Esophagus muscularis mucosa (tissue), 4 donors: ENCODE measurements at regions not wholly inside any gene's neighbourhood (a gene's known extent, or its start where the extent isn't known, plus 50 kb on each side); places are given as distances from the start of the nearest gene placed in this dataset.
"Not testable (repeated sequence)": the region's sequence is repeated elsewhere in the genome, so short reads cannot be mapped to it uniquely, and the experiment has no call there.

Experiments used
- DNase-seq: peaks from one replicate; pipeline ENCODE4 v3.0.0-alpha.2; 2017; ENCODE audit errors: extremely low spot score
- H3K27ac ChIP-seq, 4 donors: fragments of 200-600 bp; sonication (generic); replicated peaks in 1 of 4; 1 replicate in 3 of 4; 2 replicates in 1 of 4; pipeline ENCODE4 v1.5.1; 2016 to 2019; ENCODE audit warnings: mild to moderate bottlenecking in 1 of 4
- H3K27me3 ChIP-seq, 4 donors: fragments of 200-600 bp; sonication (generic); one replicate each; pipeline versions ENCODE4 v1.5.1 to v1.6.0; 2016 to 2019
- H3K36me3 ChIP-seq, 4 donors: fragments of 200-600 bp; sonication (generic); one replicate each; pipeline ENCODE4 v1.5.1; 2016 to 2019
- H3K4me1 ChIP-seq, 4 donors: fragments of 200-600 bp; sonication (generic); one replicate each; pipeline ENCODE4 v1.5.1; 2016 to 2019
- H3K4me3 ChIP-seq, 4 donors: fragments of 200-600 bp; sonication (generic); 1 replicate in 2 of 4; 2 replicates in 2 of 4; pipeline ENCODE4 v1.5.1; 2016 to 2019; ENCODE audit warnings: mild to moderate bottlenecking in 4 of 4, moderate library complexity in 1 of 4
- H3K9me3 ChIP-seq, 4 donors: fragments of 200-600 bp; sonication (generic); 1 replicate in 3 of 4; 2 replicates in 1 of 4; pipeline ENCODE4 v1.5.1; 2016 to 2019
- EP300 ChIP-seq: sonication (generic); formaldehyde crosslinking; IDR thresholded peaks from one replicate; pipeline ENCODE4 v1.6.1; 2017; ENCODE audit warnings: antibody characterized with exemption
- POLR2A ChIP-seq: fragments of 450-650 bp; IDR thresholded peaks from one replicate; pipeline ENCODE4 v1.6.1; 2017; ENCODE audit warnings: antibody characterized with exemption, moderate library complexity, mild to moderate bottlenecking, low read depth
- POLR2AphosphoS5 ChIP-seq, 2 donors: sonication (generic); formaldehyde crosslinking; IDR thresholded peaks; one replicate each; pipeline ENCODE4 v1.6.1; 2017; ENCODE audit warnings: antibody characterized with exemption in 2 of 2
- WGBS: methylation state at CpG from one replicate; pipeline ENCODE4 v1.1.5; 2018; 5-methylcytosine and 5-hydroxymethylcytosine counted together
- intact Hi-C: fragments of 100-400 bp; cut with DNase I; formaldehyde crosslinking; loops from one replicate; pipeline ENCODE4 v1.15.1; 2023
- TF ChIP-seq, protein P1 (sequence below), 3 experiments: fragments of 200-600 bp in 2 of 3; fragments of 450-650 bp in 1 of 3; sonication (generic) in 2 of 3; IDR thresholded peaks; one replicate each; pipeline ENCODE4 v1.5.1; 2017 to 2019; ENCODE audit warnings: antibody characterized with exemption in 3 of 3, mild to moderate bottlenecking in 2 of 3, moderate library complexity in 1 of 3

DNA sequence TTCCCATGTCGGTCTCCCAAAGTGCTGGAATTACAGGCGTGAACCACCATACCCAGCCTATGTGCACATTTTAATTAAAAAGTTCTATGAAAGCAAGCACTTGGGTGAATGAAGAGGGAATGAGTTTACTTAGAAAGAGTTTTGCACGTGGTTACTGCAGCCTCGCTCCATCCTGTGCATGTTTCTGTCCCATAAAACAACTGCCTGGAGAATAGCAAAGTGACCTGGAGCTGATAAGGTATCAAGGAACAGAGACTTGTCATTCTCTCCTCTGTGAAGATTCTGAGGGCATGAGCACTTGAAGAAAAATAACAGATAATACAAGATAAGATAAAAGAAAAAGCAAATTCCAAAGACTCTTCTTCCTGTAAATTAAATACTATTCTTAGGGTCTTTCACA is 112.2 kb upstream of the JCAD start:
- WGBS = 87% methylated on average over 4 of the region's 4 CpGs
- Histone ChIP-seq H3K4me1 (peaks cover 0 to 3% (median under 1%) of the 10 kb centered on the region in 4 donors), H3K27ac (no peak overlapping the region), H3K9me3 (no peaks in the 10 kb centered on the region), H3K36me3 (no peaks in the 10 kb centered on the region), H3K4me3 (no peak overlapping the region), H3K27me3 (no peaks in the 10 kb centered on the region)
- TF ChIP-seq, protein P1, sequence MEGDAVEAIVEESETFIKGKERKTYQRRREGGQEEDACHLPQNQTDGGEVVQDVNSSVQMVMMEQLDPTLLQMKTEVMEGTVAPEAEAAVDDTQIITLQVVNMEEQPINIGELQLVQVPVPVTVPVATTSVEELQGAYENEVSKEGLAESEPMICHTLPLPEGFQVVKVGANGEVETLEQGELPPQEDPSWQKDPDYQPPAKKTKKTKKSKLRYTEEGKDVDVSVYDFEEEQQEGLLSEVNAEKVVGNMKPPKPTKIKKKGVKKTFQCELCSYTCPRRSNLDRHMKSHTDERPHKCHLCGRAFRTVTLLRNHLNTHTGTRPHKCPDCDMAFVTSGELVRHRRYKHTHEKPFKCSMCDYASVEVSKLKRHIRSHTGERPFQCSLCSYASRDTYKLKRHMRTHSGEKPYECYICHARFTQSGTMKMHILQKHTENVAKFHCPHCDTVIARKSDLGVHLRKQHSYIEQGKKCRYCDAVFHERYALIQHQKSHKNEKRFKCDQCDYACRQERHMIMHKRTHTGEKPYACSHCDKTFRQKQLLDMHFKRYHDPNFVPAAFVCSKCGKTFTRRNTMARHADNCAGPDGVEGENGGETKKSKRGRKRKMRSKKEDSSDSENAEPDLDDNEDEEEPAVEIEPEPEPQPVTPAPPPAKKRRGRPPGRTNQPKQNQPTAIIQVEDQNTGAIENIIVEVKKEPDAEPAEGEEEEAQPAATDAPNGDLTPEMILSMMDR (IDR thresholded peaks at IDR 0.05) = no peak
- TF ChIP-seq EP300 = no peak
- no peak for TF ChIP-seq POLR2AphosphoS5 (IDR thresholded peaks at IDR 0.05)
- no peak for TF ChIP-seq POLR2A
- no peak for DNase-seq
- intact Hi-C loops = no loop called here

GRCh38 chr10:30170814-30171213 is 111.4 kb upstream of the JCAD start:
- no peaks in the 10 kb centered on the region for H3K36me3 ChIP-seq
- H3K4me3 ChIP-seq = no peak overlapping the region
- no peaks in the 10 kb centered on the region for H3K9me3 ChIP-seq
- no peak overlapping the region for H3K27ac ChIP-seq
- no peaks in the 10 kb centered on the region for H3K27me3 ChIP-seq
- no peaks in the 10 kb centered on the region for H3K4me1 ChIP-seq
- DNase-seq = no peak
- intact Hi-C loops = no loop called here
- no peak for TF ChIP-seq POLR2A
- no peak for TF ChIP-seq EP300
- TF ChIP-seq POLR2AphosphoS5 (IDR thresholded peaks at IDR 0.05) = no peak
- TF ChIP-seq, protein P1 (IDR thresholded peaks at IDR 0.05) = no peak
- WGBS = 62% methylated on average over 3 of the region's 3 CpGs

- Histone ChIP-seq H3K9me3 (no peaks in the 10 kb centered on the region), H3K4me3 (no peak overlapping the region), H3K27me3 (no peaks in the 10 kb centered on the region), H3K36me3 (no peaks in the 10 kb centered on the region), H3K27ac (no peak overlapping the region), H3K4me1 (no peaks in the 10 kb centered on the region)
- TF ChIP-seq, protein P1 (IDR thresholded peaks at IDR 0.05) = no peak
- TF ChIP-seq EP300 (no peak), POLR2AphosphoS5 (IDR thresholded peaks at IDR 0.05) (no peak), POLR2A (no peak)
- intact Hi-C loops = no loop called here
- WGBS = 95% methylated on average over 3 of the region's 3 CpGs
- no peak for DNase-seq
Measured at GRCh38 chr10:30170146-30170545, 110.8 kb upstream of the JCAD start.

DNA sequence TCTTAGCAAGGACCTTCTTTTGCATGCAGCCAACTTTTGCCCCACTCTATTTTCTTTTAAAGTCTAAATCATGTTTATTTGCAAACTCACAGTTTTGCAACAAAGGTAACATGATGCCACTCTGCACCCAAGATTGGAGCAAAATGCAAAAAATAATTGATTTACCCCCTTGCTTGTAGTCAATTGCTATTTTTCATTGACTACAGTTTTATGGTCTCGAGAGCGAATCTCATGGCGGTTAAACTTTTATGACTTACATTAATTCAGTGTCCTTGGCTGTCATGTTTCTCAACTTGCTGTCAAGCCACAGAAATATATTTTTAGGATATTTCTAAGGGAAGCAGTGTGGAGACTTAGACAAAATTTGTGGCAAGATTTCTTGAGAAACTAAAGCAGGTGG is 110.0 kb upstream of the JCAD start:
- WGBS = 91% methylated on average over 3 of the region's 3 CpGs
- Histone ChIP-seq H3K36me3 (no peaks in the 10 kb centered on the region), H3K4me3 (no peak overlapping the region), H3K4me1 (no peaks in the 10 kb centered on the region), H3K27me3 (no peaks in the 10 kb centered on the region), H3K27ac (no peak overlapping the region), H3K9me3 (no peaks in the 10 kb centered on the region)
- no peak for DNase-seq
- intact Hi-C loops = no loop called here
- no peak for TF ChIP-seq EP300
- TF ChIP-seq POLR2AphosphoS5 (IDR thresholded peaks at IDR 0.05) = no peak
- no peak for TF ChIP-seq POLR2A
- TF ChIP-seq, protein P1 (IDR thresholded peaks at IDR 0.05) = no peak

DNA sequence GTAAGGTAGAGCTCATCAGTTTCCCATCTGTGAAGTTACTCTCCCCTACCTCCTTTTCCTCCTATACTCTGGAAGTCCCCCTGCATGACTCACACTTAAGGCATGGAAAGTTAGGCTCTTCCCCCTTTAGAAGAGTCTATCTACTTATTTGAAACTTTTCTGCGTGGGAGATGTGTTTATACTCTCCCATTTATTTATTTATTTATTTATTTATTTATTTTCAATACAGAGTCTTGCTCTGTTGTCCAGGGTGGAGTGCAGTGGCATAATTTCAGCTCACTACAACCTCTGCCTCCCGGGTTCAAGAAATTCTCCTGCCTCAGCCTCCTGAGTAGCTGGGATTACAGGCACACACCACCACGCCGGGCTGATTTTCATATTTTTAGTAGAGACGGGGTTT is 107.5 kb upstream of the JCAD start:
- no peaks in the 10 kb centered on the region for H3K9me3 ChIP-seq
- no peaks in the 10 kb centered on the region for H3K4me1 ChIP-seq
- intact Hi-C loops = no loop called here
- no peak overlapping the region for H3K4me3 ChIP-seq
- no peaks in the 10 kb centered on the region for H3K27me3 ChIP-seq
- WGBS = 97% methylated on average over 5 of the region's 5 CpGs
- H3K27ac ChIP-seq = no peak overlapping the region
- DNase-seq = no peak
- no peaks in the 10 kb centered on the region for H3K36me3 ChIP-seq
- TF ChIP-seq, protein P1 (IDR thresholded peaks at IDR 0.05) = no peak
- no peak for TF ChIP-seq POLR2AphosphoS5 (IDR thresholded peaks at IDR 0.05)
- no peak for TF ChIP-seq EP300
- TF ChIP-seq POLR2A = no peak

GRCh38 chr10:30163410-30163809 is 104.0 kb upstream of the JCAD start:
- H3K4me1 ChIP-seq, H3K27ac ChIP-seq, intact Hi-C loops, H3K9me3 ChIP-seq, DNase-seq, H3K27me3 ChIP-seq, H3K4me3 ChIP-seq, H3K36me3 ChIP-seq: not testable (repeated sequence)
- WGBS = 78% methylated on average over 10 of the region's 10 CpGs

GRCh38 chr10:30162796-30163195 is 103.4 kb upstream of the JCAD start:
- DNase-seq, H3K36me3 ChIP-seq, intact Hi-C loops, H3K9me3 ChIP-seq, H3K27ac ChIP-seq, H3K4me3 ChIP-seq, H3K27me3 ChIP-seq, H3K4me1 ChIP-seq: not testable (repeated sequence)
- WGBS = 99% methylated on average over 14 of the region's 25 CpGs
